H9 (cell line): ENCODE measurements at regions not wholly inside any gene's neighbourhood (a gene's known extent, or its start where the extent isn't known, plus 50 kb on each side); places are given as distances from the start of the nearest gene placed in this dataset.

Source experiments
- DNase-seq: peaks from one replicate; pipeline ENCODE4 v3.0.0-alpha.2; 2017
- H2AFZ ChIP-seq: one replicate; pipeline ENCODE4 v1.6.1; 2013; ENCODE audit warnings: mild to moderate bottlenecking, low read length, control low read depth, moderate library complexity
- H2AK5ac ChIP-seq: 2 replicates; pipeline ENCODE4 v1.6.1; 2013; ENCODE audit warnings: low read length, control low read depth, mixed read lengths; ENCODE audit not compliant: insufficient read length
- H2BK120ac ChIP-seq: one replicate; pipeline ENCODE4 v1.6.1; 2013; ENCODE audit warnings: low read depth, mild to moderate bottlenecking, low read length, control low read depth, inconsistent platforms; ENCODE audit not compliant: poor library complexity, severe bottlenecking
- H2BK12ac ChIP-seq: 2 replicates; pipeline ENCODE4 v1.6.1; 2013; ENCODE audit warnings: low read length, control low read depth, mixed read lengths, low read depth; ENCODE audit not compliant: insufficient read length
- H2BK15ac ChIP-seq: 2 replicates; pipeline ENCODE4 v1.6.1; 2013; ENCODE audit warnings: low read depth, low read length, control low read depth
- H2BK20ac ChIP-seq: one replicate; pipeline ENCODE4 v1.6.1; 2013; ENCODE audit warnings: low read depth, mild to moderate bottlenecking, low read length, control low read depth, inconsistent platforms; ENCODE audit not compliant: poor library complexity, severe bottlenecking
- H2BK5ac ChIP-seq: 2 replicates; pipeline ENCODE4 v1.6.1; 2013; ENCODE audit warnings: low read length, control low read depth, mixed read lengths; ENCODE audit not compliant: insufficient read length
- H3K14ac ChIP-seq: 2 replicates; pipeline ENCODE4 v1.6.1; 2013; ENCODE audit warnings: low read length, control low read depth; ENCODE audit not compliant: insufficient read depth
- H3K18ac ChIP-seq: 2 replicates; pipeline ENCODE4 v1.6.1; 2013; ENCODE audit warnings: low read depth, mild to moderate bottlenecking, mixed read lengths, low read length, control low read depth; ENCODE audit not compliant: insufficient read length
- H3K23ac ChIP-seq: 2 replicates; pipeline ENCODE4 v1.6.1; 2013; ENCODE audit warnings: low read length, control low read depth, mixed read lengths, low read depth; ENCODE audit not compliant: insufficient read length
- H3K23me2 ChIP-seq: 2 replicates; pipeline ENCODE4 v1.6.1; 2013; ENCODE audit warnings: low read depth, mild to moderate bottlenecking, mixed read lengths, low read length, control low read depth; ENCODE audit not compliant: insufficient read length, poor library complexity, severe bottlenecking
- H3K27ac ChIP-seq: 2 replicates; pipeline ENCODE4 v1.5.1; 2013; ENCODE audit warnings: low read length, control low read depth, mixed read lengths, low read depth; ENCODE audit not compliant: insufficient read length
- H3K27me3 ChIP-seq: 2 replicates; pipeline ENCODE4 v1.6.1; 2013; ENCODE audit warnings: low read length, control low read depth, inconsistent platforms; ENCODE audit not compliant: insufficient read depth
- H3K4ac ChIP-seq: 2 replicates; pipeline ENCODE4 v1.6.1; 2013; ENCODE audit warnings: low read depth, mild to moderate bottlenecking, control low read depth, inconsistent platforms, low read length, moderate library complexity
- H3K4me1 ChIP-seq: 2 replicates; pipeline ENCODE4 v1.6.1; 2013; ENCODE audit warnings: low read length, control low read depth, inconsistent platforms; ENCODE audit not compliant: insufficient read depth
- H3K4me2 ChIP-seq: 2 replicates; pipeline ENCODE4 v1.6.1; 2013; ENCODE audit warnings: low read length, control low read depth, mixed read lengths; ENCODE audit not compliant: insufficient read length, insufficient read depth
- H3K56ac ChIP-seq: 2 replicates; pipeline ENCODE4 v1.6.1; 2013; ENCODE audit warnings: low read depth, mild to moderate bottlenecking, mixed read lengths, low read length, control low read depth; ENCODE audit not compliant: insufficient read length
- H3K79me1 ChIP-seq: 2 replicates; pipeline ENCODE4 v1.6.1; 2013; ENCODE audit warnings: low read depth, mild to moderate bottlenecking, moderate library complexity, low read length, control low read depth, inconsistent platforms; ENCODE audit not compliant: insufficient read depth, poor library complexity, severe bottlenecking
- H3K79me2 ChIP-seq: 2 replicates; pipeline ENCODE4 v1.6.1; 2013; ENCODE audit warnings: low read length, control low read depth, inconsistent platforms; ENCODE audit not compliant: insufficient read depth
- H3K9ac ChIP-seq: 2 replicates; pipeline ENCODE4 v1.6.1; 2013; ENCODE audit warnings: low read length, control low read depth, mixed read lengths; ENCODE audit not compliant: insufficient read length; ENCODE audit errors: extremely low read depth
- H3K9me3 ChIP-seq: one replicate; pipeline ENCODE4 v1.6.1; 2013; ENCODE audit warnings: low read depth, low read length, inconsistent platforms; ENCODE audit not compliant: control insufficient read depth
- H3T11ph ChIP-seq: one replicate; pipeline ENCODE4 v1.6.1; 2013; ENCODE audit warnings: mild to moderate bottlenecking, low read length, control low read depth, inconsistent platforms
- H4K20me1 ChIP-seq: one replicate; pipeline ENCODE4 v1.6.1; 2013; ENCODE audit not compliant: control insufficient read depth, insufficient read length, insufficient read depth
- H4K5ac ChIP-seq: 2 replicates; pipeline ENCODE4 v1.6.1; 2013; ENCODE audit warnings: low read depth, mild to moderate bottlenecking, mixed read lengths, low read length, control low read depth; ENCODE audit not compliant: insufficient read length
- H4K8ac ChIP-seq: replicated peaks from 2 replicates; pipeline ENCODE4 v1.6.1; 2013; ENCODE audit warnings: low read length, control low read depth, mixed read lengths, low read depth; ENCODE audit not compliant: insufficient read length
- H4K91ac ChIP-seq: 2 replicates; pipeline ENCODE4 v1.6.1; 2013; ENCODE audit warnings: low read depth, mild to moderate bottlenecking, moderate library complexity, mixed read lengths, low read length, control low read depth; ENCODE audit not compliant: insufficient read length
- H3K27ac Mint-ChIP-seq, 3 experiments: 2 replicates in 2 of 3; 3 replicates in 1 of 3; pipeline ENCODE4 v1.8.0; 2020 to 2021; ENCODE audit warnings: mixed read lengths in 3 of 3, mild to moderate bottlenecking in 1 of 3, moderate library complexity in 1 of 3
- H3K27me3 Mint-ChIP-seq: 2 replicates; pipeline ENCODE4 v1.8.0; 2021; ENCODE audit warnings: low read depth, mild to moderate bottlenecking, moderate library complexity, mixed read lengths
- H3K36me3 Mint-ChIP-seq, 3 experiments: 2 replicates in 2 of 3; 3 replicates in 1 of 3; pipeline ENCODE4 v1.8.0; 2020 to 2021; ENCODE audit warnings: low read depth in 3 of 3, mixed read lengths in 3 of 3; ENCODE audit not compliant: insufficient read depth in 1 of 3
- H3K4me1 Mint-ChIP-seq, 2 experiments: 2 replicates each; pipeline ENCODE4 v1.8.0; 2020; ENCODE audit warnings: mixed read lengths in 2 of 2
- H3K4me3 Mint-ChIP-seq, 2 experiments: 2 replicates in 1 of 2; 3 replicates in 1 of 2; pipeline ENCODE4 v1.8.0; 2020 to 2021; ENCODE audit warnings: mild to moderate bottlenecking in 2 of 2, mixed read lengths in 2 of 2, moderate library complexity in 1 of 2
- H3K9me3 Mint-ChIP-seq, 2 experiments: 2 replicates in 1 of 2; 3 replicates in 1 of 2; pipeline ENCODE4 v1.8.0; 2020; ENCODE audit warnings: mild to moderate bottlenecking in 2 of 2, mixed read lengths in 2 of 2, moderate library complexity in 1 of 2
- WGBS: extraction: QIAGEN DNeasy Blood & Tissue Kit; methylation state at CpG from one replicate; pipeline ENCODE4 v1.1.7; 2013; ENCODE audit warnings: missing lambda C conversion rate, low lambda C conversion rate, mixed read lengths; ENCODE audit not compliant: insufficient read length; ENCODE audit errors: extremely low coverage; 5-methylcytosine and 5-hydroxymethylcytosine counted together
- TF ChIP-seq, protein P1 (sequence below): fragments of 200-600 bp; sonication (generic); conservative IDR thresholded peaks from 3 replicates; pipeline ENCODE4 v1.8.0; 2021; ENCODE audit warnings: antibody characterized with exemption, mild to moderate bottlenecking

- H3K9me3 Mint-ChIP-seq: no peaks in the 10 kb centered on the region
- no peaks in the 10 kb centered on the region for H3K4me1 Mint-ChIP-seq
These were observed 1290.4 kb upstream of the CHAC2 start for GRCh38 chr2:52477166-52477565.

More at GRCh38 chr2:52477166-52477565, 1290.4 kb upstream of the CHAC2 start:
- no peak overlapping the region for H2BK15ac ChIP-seq
- H3K27me3 ChIP-seq: no peaks in the 10 kb centered on the region
- H3K4me1 ChIP-seq: no peaks in the 10 kb centered on the region
- no peak overlapping the region for H3T11ph ChIP-seq
- no CpG with 5 or more reads among the region's 1 CpG for WGBS
- no peak overlapping the region for H3K18ac ChIP-seq
- H4K91ac ChIP-seq: no peak overlapping the region
- no peak overlapping the region for H2BK12ac ChIP-seq
- H3K23ac ChIP-seq: no peak overlapping the region
- H4K8ac ChIP-seq: no peak overlapping the region
- peaks cover 0 to 4% (median 0%) of the 10 kb centered on the region in 3 experiments; a peak in 2 of 7 replicates for H3K36me3 Mint-ChIP-seq
- no peak overlapping the region for H2BK5ac ChIP-seq
- no peak overlapping the region for H3K4me2 ChIP-seq
- no peak overlapping the region for H3K27ac Mint-ChIP-seq
- H2AFZ ChIP-seq: no peak overlapping the region
- H3K9me3 ChIP-seq: no peaks in the 10 kb centered on the region
- no peak overlapping the region for H3K56ac ChIP-seq
- no peaks in the 10 kb centered on the region for H3K27me3 Mint-ChIP-seq
- H4K5ac ChIP-seq: no peak overlapping the region
- no peak for DNase-seq
- H3K79me1 ChIP-seq: no peaks in the 10 kb centered on the region
- no peak overlapping the region for H3K14ac ChIP-seq
- H3K4ac ChIP-seq: no peak overlapping the region
- H4K20me1 ChIP-seq: no peaks in the 10 kb centered on the region
- H3K27ac ChIP-seq: no peak overlapping the region
- TF ChIP-seq, protein P1, sequence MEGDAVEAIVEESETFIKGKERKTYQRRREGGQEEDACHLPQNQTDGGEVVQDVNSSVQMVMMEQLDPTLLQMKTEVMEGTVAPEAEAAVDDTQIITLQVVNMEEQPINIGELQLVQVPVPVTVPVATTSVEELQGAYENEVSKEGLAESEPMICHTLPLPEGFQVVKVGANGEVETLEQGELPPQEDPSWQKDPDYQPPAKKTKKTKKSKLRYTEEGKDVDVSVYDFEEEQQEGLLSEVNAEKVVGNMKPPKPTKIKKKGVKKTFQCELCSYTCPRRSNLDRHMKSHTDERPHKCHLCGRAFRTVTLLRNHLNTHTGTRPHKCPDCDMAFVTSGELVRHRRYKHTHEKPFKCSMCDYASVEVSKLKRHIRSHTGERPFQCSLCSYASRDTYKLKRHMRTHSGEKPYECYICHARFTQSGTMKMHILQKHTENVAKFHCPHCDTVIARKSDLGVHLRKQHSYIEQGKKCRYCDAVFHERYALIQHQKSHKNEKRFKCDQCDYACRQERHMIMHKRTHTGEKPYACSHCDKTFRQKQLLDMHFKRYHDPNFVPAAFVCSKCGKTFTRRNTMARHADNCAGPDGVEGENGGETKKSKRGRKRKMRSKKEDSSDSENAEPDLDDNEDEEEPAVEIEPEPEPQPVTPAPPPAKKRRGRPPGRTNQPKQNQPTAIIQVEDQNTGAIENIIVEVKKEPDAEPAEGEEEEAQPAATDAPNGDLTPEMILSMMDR: no peak
- H2AK5ac ChIP-seq: no peak overlapping the region
- H3K23me2 ChIP-seq: no peaks in the 10 kb centered on the region
- H3K4me3 Mint-ChIP-seq: no peak overlapping the region
- H3K9ac ChIP-seq: no peak overlapping the region
- H2BK20ac ChIP-seq: no peak overlapping the region
- no peak overlapping the region for H2BK120ac ChIP-seq
- H3K79me2 ChIP-seq: no peaks in the 10 kb centered on the region
